Erythroblast (primary cell): ENCODE measurements at regions not wholly inside any gene's neighbourhood (a gene's known extent, or its start where the extent isn't known, plus 50 kb on each side); places are given as distances from the start of the nearest gene placed in this dataset.

ENCODE experiments used
- GATA1 ChIP-seq: IDR thresholded peaks from 2 replicates; pipeline ENCODE4 v1.6.1; 2011; ENCODE audit warnings: low read depth, mild to moderate bottlenecking, control low read depth, low read length, moderate library complexity
- POLR2A ChIP-seq: IDR thresholded peaks from 2 replicates; pipeline ENCODE4 v1.6.1; 2011; ENCODE audit warnings: mild to moderate bottlenecking, low read length

DNA sequence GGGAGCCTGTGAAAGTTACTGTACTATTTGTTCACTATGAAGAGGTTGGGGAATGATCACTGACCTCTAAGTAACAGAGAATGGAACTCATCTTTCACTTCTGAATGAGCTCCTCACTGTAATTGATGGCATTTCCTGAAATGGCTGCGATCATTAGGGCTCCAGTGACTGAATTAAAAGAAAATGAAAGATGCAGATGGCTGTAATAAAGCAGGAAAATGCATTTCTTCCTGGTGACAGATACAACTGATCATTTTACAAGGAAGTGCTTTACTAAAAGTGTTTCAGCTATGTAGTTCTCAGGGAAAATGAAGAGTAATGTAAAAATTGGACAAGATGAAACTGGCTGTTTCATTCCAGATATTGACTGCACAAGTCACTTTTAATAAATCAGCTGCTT lies 1200.6 kb upstream of the NUDT12 start:
- TF ChIP-seq POLR2A (no peak), GATA1 (no peak)
